ENCODE measurements at regions not wholly inside any gene's neighbourhood (a gene's known extent, or its start where the extent isn't known, plus 50 kb on each side); places are given as distances from the start of the nearest gene placed in this dataset.

DNA sequence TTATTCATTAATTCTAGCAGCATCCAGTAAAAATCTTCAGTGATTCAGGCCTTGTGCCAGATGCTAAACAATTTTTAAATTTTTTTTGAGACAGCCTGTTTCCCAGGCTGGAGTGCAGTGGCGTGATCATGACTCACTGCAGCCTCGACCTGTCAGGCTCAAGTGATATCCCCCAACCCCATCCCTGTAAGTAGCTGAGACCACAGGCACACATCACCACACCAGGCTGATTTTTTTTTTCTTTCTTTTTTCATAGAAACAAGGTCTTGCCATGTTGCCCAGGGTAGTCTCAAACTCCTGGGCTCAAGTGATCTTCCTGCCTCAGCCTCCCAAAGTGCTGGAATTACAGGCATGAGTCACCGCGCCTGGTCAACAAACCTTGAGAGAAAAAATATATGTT, 705.5 kb downstream of the ARAP2 start:
- no peak for DNase-seq

DNA sequence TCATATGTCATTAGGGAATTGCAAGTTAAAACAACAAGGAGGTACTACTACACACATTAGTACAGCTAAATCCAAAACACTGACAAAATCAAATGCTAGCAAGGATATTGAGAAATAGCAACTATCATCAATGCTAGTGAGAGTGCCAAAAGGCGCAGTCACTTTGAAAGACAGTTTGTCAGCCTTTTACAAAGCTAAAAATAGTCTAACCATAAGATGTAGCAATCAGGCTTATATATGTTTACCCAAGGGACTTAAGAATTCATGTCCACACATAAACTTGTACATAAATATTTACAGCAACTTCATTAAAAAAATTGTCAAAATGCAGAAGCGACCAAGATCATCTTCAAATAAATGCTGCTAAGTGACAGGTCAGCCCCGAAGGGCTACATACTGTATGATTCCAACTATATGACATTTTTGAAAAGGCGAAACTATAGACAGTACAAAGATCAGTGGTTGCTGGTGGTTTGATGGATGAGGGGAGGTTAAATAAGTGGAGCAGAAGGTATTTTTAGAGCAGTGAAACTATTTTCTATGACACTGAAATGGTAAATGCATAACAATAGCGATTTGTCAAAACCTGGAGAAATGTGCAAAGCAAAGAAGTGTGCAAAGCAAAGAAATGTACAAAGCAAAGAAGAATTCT, 704.8 kb downstream of the ARAP2 start:
- DNase-seq = no peak

DNA sequence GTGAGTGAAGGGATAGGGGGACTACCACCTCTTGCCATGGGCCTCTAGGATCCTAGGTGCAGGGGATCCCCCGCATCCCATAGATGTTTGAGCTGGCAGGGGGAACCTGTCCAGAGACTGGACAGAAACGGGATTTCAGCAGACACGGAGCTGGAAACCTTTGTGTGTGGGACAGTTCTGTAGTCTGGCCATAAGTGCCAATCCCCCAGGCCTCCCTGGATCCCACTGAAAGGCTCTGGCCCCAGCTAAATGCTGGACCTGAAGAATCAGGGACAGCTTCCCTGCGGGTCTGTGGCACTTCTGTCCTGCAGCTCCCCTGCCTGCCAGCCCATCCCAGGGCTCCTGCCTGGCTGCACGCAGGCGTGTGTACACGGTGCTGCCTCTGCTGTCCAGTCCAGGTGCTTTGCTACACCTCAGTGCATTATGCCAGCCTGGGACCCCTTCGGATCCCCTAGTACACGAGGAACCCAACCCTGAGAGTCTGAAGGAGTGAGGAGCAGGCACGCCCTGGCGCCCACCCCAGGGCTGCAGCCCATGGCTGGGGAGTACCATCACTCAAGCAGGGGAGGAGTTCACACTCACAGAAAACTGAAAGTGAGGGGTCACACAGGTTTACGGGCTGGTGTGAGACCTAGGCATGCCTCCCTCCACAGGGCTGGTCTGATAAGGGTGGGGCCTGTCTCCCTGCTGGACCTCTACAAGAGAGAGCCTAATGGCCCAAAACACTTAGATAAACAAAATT, 703.0 kb downstream of the ARAP2 start:
- DNase-seq = no peak

DNA sequence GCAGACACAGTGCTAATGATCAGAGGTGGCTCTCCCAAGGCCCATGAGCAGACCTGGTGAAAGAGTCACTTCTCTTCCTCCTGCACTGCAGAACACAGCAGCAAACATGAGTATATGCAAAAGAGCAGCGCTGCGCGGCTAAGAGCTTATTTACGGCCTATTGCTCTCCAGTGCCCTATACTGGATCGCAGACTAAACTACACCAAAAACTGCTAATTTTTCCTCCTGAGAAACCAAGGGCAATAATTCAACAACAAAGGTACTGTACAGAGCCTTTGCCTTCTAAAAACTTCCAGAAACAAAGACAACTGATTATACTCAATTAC, 702.5 kb downstream of the ARAP2 start:
- no peak for DNase-seq

DNA sequence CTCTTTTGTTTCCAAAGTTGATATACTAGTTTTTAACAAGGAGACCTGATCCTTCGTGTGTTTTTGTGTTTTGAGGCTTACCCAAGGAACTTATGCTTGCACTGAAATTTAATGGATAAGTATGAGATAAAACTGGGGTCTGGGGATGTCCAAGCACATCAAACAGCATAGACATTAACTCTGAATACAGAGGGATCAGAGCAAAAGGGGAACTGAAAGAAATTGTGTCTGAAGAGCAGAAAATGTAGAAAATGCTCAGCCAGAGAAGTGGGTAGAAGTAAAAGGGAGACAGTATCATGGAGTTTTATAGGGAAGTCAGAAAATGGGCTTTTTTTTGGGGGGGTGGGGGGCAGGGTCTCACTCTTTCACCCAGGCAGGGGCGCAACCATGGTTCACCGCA, 695.4 kb downstream of the ARAP2 start:
- DNase-seq = no peak

DNA sequence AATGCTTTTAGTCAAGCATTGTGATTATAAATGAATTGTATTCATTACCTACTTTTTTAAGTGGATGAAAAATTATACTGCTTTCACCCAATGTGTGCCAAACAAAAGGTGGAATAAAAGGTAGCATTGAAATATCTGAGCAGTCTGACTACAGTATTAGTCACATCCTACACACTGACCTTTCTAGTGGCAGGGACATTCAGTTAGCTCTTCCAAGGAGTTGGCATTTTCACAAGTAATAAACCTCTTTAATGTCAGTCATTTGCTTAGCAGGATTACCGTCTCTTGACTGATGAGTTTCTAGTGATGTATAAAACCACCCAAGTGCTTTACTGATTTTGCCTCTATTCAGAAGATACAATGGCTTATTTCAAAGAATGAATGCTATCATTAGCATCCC, 687.9 kb downstream of the ARAP2 start:
- no peak for DNase-seq

DNA sequence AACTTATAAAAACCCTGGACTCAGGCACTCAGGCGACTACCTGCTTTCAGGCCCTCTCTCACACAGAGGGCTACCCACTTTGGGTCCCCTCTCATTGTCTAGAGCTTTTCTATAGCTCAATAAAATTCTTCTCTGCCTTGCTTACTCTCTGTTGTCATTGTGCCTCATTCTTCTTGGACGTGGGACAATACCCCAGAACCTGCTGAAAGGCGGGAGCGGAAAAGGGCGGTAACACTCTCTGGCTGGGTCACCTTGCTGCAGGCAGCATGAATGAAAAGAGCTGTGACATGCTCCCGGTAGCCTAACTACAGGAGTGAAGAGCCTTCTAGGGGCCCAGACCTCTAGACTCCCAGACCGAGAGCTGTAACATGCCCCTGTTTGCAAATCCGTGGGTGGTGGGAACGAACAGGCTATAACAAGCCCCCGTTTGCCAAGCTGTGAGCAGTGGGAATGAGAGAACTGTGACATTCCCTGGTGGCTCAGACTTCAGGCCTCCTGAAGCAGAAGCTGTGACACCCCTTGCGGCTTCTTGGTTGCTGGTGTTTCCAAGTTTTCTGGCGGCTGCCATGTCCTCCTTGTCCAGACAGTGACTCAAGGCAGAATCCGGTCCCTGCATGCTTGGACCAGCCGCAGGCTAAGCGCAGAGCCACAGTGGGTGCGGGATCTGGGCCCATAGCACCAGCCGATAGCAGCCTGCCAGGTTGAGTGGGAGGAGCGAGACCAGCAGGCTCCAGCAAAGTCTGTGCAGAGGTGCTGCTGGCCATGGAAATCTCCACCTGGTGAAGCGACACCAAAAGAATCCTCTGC, 684.6 kb downstream of the ARAP2 start:
- DNase-seq = no peak

DNA sequence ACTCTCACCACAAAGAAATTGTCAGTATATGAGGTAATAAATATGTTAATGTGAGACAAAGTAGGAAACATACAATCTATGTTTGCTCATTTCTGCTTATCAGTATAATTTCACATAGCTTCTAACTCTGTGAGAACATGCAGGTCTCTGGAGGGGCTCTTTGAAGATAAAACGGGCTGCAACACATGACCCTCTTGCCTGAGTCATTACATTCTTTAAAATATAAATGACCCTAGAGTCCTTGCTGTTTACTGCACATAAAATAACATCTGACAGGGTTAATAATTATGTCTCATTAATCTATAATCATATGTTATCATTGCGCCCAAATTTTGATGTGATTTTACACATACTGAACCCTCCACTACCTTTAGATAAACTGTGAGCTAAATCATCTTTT, 681.5 kb downstream of the ARAP2 start:
- no peak for DNase-seq

DNA sequence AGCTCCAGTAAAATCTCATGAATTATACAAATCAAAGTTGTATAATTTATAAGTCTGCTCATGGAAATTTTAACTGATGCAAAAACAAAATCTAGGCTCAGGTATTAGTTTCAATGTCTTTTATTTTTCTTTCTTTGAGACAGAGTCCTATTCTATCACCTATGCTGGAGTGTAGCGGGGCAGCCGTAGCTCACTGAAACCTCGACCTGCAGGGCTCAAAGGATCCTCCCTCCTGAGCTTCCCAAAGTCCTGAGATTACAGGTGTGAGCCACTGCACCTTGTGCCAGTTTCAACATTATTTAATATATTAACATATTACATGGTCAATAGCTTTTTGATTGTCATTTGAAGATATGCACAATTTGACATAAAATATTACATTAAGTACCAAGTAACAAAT, 678.7 kb downstream of the ARAP2 start:
- no peak for DNase-seq

DNA sequence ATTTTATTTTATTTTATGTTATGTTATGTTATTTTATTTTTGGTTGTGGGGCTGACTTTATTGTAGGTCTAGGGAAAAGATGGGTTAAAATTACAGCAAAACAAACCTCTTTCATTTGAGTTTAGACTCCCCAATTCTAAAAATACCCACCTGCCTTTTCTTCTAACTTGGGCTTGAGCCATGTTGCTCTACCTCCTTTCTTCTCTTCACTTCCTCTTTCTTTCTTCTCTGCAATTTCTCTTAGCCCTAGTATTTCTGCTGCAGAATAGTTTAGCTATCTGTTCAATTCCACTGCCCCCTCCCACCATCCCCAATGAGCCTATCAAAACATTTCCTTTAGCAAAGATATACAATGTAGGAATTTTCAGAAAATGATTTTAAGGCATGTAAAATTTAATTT, 653.3 kb downstream of the ARAP2 start:
- DNase-seq = no peak

DNA sequence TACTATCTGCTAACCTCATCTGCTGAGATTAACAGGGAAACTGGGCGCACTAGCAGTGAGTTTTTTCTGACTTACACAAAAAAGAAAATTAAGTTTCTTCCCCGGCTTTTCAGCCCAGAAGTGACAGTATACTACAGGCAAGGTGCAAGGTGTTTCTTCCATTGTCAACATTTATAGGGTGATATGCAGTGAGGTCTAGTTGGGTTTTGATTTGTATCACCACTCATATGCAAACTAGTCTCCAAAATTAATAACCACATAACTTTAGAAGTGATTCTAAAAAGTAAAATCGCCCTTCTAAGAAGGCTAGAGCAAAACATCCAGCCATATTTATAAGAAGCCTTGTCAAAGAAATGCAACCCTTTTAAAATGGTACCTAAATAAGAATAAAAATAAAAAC, 640.1 kb downstream of the ARAP2 start:
- DNase-seq = no peak

DNA sequence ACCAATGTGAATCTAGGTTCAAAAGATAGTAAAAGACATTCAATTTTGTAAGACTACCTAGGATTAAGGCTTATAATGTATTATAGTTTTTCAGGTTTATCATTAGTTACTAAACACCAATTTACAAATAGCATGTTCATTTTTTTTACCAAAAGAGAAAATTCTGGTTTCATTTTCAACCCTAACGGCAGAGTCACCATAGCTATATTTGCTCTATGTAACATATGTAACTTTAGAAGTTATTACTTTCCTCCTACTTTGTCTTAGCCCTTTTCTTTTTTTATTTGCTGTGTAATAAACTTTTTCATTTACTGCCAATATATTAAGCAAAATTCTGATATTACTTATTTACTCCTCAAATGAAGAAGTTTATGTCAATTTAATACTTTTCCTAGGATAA, 639.6 kb downstream of the ARAP2 start:
- DNase-seq = no peak

DNA sequence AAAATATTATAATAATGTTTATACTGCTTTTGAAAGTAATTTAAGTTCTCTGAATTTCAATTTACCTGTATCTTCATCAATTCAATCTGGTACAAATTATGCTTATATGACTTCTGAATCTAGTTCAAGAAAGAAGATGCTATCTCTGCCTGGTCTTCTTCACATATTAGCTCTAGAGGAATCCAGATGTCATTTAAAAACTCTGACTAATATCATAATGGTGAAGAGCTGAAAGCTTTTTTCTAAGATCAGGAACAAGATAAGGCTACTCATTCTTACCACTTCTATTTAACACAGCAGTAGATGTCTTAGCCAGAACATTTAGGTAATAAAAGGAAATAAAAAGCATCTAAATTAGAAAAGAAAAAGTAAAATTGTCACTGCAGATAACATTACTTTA, 636.1 kb downstream of the ARAP2 start:
- DNase-seq = no peak

DNA sequence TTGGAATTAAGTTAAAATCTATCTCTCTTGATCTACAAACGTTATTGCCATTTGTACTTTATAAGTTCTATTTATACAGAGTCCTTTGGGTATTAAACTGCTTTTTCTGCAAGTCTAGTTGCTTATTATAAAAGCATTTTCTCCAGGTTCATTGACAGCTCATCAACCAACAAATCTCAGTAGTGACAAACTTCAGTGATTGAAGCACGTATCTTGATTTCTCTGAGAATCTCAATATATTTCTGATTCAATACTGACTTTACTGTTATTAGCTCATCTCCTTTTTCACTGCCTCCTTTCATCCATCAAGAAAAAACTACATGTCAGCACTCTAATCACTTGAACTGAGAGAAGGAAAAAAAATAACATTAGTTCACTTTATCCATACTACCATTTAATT, 630.2 kb downstream of the ARAP2 start:
- no peak for DNase-seq

DNA sequence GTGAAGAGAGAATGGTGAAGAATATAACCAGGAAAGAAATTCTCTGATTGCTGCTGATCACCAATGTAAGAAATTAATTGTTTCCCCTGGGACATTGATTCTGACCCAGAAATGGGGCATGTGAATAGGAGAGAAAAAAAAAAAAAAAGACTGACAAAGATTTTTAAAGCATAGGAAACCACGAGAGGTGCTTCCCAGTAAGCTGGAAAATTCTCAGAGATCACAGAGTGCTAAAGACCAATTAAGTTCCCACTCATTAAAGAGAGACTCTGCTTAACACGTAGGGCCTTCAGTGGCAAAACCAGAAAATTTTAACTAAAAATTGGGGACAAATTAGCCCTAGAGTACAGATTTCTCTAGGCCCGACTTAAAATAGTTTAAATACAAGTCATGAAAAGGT, 604.4 kb downstream of the ARAP2 start:
- no peak for DNase-seq

DNA sequence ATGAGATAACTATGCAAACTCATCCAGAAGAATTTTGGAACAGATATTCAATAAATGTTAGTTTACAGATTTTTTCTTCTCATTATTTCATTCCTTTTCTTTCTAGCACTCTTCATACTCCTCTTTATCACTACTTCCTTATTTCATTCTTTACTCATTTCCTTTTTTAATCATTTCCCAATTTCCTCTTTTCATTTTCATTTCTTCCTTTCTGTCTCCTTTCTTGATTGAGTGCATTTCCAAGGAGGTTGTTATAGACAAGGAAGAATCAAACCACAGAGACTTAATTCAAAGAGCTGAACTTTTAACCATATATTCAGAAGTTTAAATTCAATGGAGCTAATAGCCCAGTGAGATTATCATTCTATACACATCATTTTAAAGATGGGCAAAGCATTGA, 600.7 kb downstream of the ARAP2 start:
- DNase-seq = no peak

DNA sequence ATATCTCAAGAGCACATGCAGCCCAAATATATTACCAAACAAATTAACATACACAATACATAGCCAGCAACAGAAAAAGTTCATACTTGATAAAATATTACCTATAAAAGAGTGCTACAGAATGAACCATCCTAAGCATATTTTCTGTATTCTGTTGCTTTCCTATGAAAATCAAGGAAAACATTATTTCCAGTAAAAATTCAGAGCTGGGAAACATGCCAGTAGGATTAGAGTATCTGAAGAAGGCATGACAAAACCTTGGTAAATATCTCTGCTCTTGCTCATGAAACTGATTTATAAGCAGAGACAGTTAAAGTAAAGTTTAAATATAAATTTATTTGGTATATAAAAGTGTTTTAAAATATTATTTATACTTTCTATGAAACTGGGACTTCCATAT, 599.7 kb downstream of the ARAP2 start:
- peak; percentile 10 for DNase-seq

DNA sequence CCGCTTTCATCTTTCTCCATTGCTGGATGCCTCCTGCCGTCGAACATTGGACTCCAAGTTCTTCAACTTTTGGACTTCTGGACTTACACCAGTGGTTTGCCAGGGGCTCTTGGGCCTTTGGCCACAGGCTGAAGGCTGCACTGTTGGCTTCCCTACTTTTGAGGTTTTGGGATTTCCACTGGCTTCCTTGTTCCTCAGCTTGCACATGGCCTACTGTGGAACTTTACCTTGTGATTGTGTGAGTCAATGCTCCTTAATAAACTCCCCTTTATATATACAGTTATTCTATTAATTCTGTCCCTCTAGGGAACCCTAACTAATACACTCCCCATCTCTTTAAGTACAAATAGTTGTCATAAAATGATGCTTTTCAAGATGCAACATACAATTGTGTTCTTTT, 595.3 kb downstream of the ARAP2 start:
- no peak for DNase-seq

DNA sequence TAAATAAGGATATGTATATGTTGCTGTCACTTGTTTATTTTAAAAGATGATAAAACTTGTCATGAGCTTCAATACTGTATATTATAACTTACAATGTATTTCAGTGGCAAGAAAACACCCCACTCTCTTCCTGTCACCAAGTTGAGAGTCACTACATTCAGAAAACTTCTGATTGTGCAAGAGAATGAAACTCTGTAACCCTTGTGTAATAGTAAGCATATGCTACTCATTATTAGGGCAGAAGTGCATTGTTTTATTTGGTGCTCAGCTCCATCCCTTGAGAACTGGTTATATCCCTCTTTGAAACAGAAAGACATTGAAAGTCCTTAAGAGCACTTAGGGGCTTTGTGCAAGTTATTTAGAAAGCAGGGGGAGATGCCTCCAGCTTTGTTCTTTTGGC, 594.5 kb downstream of the ARAP2 start:
- no peak for DNase-seq

DNA sequence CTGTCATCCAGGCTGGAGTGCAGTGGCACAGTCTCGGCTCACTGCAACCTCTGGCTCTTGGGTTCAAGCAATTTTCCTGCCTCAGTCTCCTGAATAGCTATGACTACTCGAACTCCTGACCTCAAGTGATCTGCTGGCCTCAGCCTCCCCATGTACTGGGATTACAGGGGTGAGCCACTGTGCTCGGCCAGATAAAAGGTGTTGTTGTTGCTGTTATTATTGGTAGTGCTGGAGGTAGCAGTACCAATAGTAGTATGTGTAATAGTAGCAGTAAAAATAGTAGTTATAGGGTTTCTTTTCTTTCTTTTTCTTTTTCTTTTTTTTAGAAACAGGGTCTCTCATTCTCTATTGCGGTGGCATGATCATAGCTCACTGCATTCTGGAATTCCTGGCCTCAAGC, 592.1 kb downstream of the ARAP2 start:
- DNase-seq = no peak

DNA sequence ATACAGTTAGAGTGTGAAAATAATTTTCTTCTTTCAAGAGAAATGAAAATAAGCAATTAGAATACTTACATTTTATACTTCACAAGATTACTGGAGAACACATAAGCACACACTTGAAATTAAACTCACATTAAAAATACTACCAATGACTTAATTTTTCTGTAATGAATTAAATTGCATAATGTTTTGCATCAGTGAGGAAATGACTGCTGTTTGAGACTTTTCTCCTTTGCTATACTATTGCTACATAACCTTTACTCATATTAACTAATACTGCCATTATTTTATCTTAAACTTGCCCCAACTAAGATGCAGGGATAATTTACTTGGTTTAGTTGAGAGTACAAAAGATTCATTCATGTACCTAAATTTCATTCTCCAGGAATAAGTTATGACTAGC, 590.9 kb downstream of the ARAP2 start:
- no peak for DNase-seq

DNA sequence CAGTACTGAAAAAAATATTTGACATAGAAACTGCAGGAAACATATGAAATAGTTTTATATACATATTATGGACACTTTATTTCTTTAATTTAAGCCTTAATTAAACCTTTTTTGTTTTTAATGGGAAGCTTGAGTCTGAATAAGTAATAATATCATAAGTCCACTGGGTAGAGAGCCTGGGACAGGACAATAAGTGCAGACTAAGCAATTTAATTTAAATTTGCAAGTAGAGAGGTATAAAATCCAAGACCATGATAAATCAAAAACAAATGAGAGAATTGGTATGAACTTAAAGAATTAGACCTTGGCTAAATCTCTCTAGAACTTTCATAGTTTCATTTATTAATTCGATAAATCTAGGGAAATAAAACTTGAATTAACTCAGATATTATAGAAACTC, 571.2 kb downstream of the ARAP2 start:
- DNase-seq = no peak

DNA sequence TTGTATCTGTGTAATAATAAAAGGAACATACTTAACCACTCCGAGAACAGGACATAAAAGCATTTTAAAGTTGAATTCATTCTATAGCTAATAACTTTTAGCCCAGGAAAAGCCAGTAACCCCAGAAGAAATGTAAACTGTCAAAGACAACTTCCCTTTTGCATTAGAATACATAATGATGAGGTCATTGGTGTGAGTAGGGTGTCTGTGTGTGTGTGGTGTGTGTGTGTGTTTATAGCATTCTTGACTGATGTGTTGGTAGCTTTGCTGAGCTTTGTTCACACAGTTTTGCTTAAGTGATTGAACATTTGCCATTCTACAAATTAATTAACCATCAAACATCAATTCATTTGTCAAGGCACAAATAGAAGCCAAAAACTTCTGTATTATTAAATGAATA, 559.6 kb downstream of the ARAP2 start:
- DNase-seq = no peak

Measured in muscle of arm (tissue), 1 donor.